Lower leg skin (tissue), 3 donors: ENCODE measurements at regions not wholly inside any gene's neighbourhood (a gene's known extent, or its start where the extent isn't known, plus 50 kb on each side); places are given as distances from the start of the nearest gene placed in this dataset.

ENCODE experiments used
- POLR2A ChIP-seq, 2 donors: fragments of 450-650 bp; IDR thresholded peaks; one replicate each; pipeline ENCODE4 v1.6.1; 2016 to 2017; ENCODE audit warnings: antibody characterized with exemption in 2 of 2, mild to moderate bottlenecking in 1 of 2, moderate library complexity in 1 of 2
- TF ChIP-seq, protein P1 (sequence below), 3 donors: fragments of 450-650 bp; IDR thresholded peaks; one replicate each; pipeline ENCODE4 v1.5.1; 2016; ENCODE audit warnings: antibody characterized with exemption in 3 of 3, mild to moderate bottlenecking in 3 of 3, moderate library complexity in 2 of 3

DNA sequence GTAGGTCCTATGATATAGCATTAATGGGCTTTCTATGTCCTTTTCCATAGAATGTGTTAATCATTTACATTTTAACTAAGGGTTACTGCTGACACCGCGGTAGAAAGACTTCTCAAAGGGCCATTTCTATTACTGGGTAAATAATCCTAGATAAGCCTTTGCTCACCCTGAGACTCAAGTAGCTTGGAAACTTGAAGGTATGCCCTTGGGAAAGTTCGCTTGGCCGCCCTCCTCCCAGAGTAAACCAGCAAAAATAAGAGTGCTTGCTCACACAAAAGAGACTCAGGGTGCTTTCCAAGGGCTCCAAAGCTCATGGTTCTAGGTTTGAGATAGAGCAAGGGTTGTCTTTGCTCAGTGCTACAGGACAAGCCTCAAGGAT lies 85.8 kb upstream of the TMPRSS2 start:
- TF ChIP-seq, protein P1, sequence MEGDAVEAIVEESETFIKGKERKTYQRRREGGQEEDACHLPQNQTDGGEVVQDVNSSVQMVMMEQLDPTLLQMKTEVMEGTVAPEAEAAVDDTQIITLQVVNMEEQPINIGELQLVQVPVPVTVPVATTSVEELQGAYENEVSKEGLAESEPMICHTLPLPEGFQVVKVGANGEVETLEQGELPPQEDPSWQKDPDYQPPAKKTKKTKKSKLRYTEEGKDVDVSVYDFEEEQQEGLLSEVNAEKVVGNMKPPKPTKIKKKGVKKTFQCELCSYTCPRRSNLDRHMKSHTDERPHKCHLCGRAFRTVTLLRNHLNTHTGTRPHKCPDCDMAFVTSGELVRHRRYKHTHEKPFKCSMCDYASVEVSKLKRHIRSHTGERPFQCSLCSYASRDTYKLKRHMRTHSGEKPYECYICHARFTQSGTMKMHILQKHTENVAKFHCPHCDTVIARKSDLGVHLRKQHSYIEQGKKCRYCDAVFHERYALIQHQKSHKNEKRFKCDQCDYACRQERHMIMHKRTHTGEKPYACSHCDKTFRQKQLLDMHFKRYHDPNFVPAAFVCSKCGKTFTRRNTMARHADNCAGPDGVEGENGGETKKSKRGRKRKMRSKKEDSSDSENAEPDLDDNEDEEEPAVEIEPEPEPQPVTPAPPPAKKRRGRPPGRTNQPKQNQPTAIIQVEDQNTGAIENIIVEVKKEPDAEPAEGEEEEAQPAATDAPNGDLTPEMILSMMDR (IDR thresholded peaks at IDR 0.05) = no peak
- TF ChIP-seq POLR2A (IDR thresholded peaks at IDR 0.05) = no peak
